ENCODE measurements at regions not wholly inside any gene's neighbourhood (a gene's known extent, or its start where the extent isn't known, plus 50 kb on each side); places are given as distances from the start of the nearest gene placed in this dataset.

DNA sequence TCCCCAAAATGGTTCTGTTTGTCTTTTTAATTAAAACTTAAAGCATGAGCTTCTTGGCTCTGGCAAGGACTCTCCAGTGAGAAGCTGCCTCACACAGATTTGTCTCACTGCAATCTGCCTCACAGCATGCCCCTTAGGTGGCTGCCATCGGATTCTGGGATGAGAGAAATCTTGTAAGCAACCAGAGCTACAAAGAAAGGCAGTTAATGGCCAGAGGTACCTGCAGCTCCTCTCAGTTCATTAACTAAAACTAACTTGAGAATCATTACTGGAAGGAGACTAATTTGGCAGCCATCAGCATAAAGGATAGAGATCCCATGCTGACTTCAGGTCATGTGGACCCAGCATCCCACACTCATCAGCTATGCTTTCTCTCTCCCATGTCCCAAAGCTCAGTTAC, 220.6 kb upstream of the DMAC1 start:
- peaks cover 0 to 17% (median 6%) of the 10 kb centered on the region in 11 donors for H3K9me3 Mint-ChIP-seq
- Histone ChIP-seq H3K27me3 (ENCODE audit: control insufficient read depth in 2 of 2, insufficient read depth in 2 of 2, low read length in 2 of 2) (no peaks in the 10 kb centered on the region), H3K27ac (ENCODE audit: low read depth, low read length) (no peak overlapping the region), H3K36me3 (ENCODE audit: control insufficient read depth in 2 of 3, insufficient read depth in 3 of 3, low read length in 3 of 3) (no peaks in the 10 kb centered on the region), H3K4me1 (ENCODE audit: control insufficient read depth in 2 of 2, insufficient read depth in 2 of 2, low read length in 2 of 2) (no peaks in the 10 kb centered on the region), H3K9me3 (ENCODE audit: control insufficient read depth in 2 of 3, low read length in 3 of 3) (peaks cover 0 to 5% (median 0%) of the 10 kb centered on the region in 3 experiments), H3K4me3 (ENCODE audit: low read length) (no peak overlapping the region)
- peaks cover 0 to 2% (median 0%) of the 10 kb centered on the region in 7 donors for H3K4me1 Mint-ChIP-seq
- H3K27ac Mint-ChIP-seq = no peak overlapping the region
- ChIA-PET POLR2A (no interaction called here), CTCF (no interaction called here)
- H3K27me3 Mint-ChIP-seq = no peaks in the 10 kb centered on the region
- ATAC-seq (no peak), DNase-seq (no peak)
- peaks cover 0 to 7% (median 4%) of the 10 kb centered on the region in 5 donors for H3K36me3 Mint-ChIP-seq
- H3K4me3 Mint-ChIP-seq = no peak overlapping the region
- intact Hi-C loops (cut with micrococcal nuclease) = no loop called here

DNA sequence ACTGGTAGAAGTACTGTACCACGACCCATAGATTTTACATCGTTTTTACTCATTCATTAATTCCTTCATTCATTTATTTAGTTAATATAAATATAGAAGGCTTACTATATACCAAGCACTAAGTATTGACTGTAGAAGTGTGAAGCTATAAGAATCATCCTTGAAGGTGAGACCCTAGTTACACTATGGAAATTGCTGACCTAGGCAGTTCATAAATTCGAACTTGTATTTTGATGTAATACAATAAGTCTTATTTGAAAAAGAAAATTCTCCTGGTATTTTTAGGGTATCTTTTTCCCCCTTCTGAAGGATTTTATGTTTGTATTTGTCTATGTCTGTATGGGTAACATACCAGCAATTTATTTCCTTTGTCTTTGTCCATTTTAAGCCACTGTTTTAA, 220.1 kb upstream of the DMAC1 start:
- DNase-seq = no peak
- no peaks in the 10 kb centered on the region for H3K27me3 ChIP-seq (ENCODE audit: control insufficient read depth in 2 of 2, insufficient read depth in 2 of 2, low read length in 2 of 2)
- POLR2A ChIA-PET = no interaction called here
- Mint-ChIP-seq H3K4me1 (peaks cover 0 to 2% (median 0%) of the 10 kb centered on the region in 7 donors), H3K27me3 (no peaks in the 10 kb centered on the region), H3K27ac (no peak overlapping the region), H3K36me3 (peaks cover 0 to 7% (median 4%) of the 10 kb centered on the region in 5 donors), H3K4me3 (no peak overlapping the region), H3K9me3 (peaks cover 0 to 17% (median 6%) of the 10 kb centered on the region in 11 donors)
- no peaks in the 10 kb centered on the region for H3K4me1 ChIP-seq (ENCODE audit: control insufficient read depth in 2 of 2, insufficient read depth in 2 of 2, low read length in 2 of 2)
- intact Hi-C loops (cut with micrococcal nuclease) = no loop called here
- peaks cover 0 to 5% (median 0%) of the 10 kb centered on the region in 3 experiments for H3K9me3 ChIP-seq (ENCODE audit: control insufficient read depth in 2 of 3, low read length in 3 of 3)
- CTCF ChIA-PET = no interaction called here
- no peak overlapping the region for H3K4me3 ChIP-seq (ENCODE audit: low read length)
- H3K27ac ChIP-seq (ENCODE audit: low read depth, low read length) = no peak overlapping the region
- no peak for ATAC-seq
- H3K36me3 ChIP-seq (ENCODE audit: control insufficient read depth in 2 of 3, insufficient read depth in 3 of 3, low read length in 3 of 3) = no peaks in the 10 kb centered on the region

DNA sequence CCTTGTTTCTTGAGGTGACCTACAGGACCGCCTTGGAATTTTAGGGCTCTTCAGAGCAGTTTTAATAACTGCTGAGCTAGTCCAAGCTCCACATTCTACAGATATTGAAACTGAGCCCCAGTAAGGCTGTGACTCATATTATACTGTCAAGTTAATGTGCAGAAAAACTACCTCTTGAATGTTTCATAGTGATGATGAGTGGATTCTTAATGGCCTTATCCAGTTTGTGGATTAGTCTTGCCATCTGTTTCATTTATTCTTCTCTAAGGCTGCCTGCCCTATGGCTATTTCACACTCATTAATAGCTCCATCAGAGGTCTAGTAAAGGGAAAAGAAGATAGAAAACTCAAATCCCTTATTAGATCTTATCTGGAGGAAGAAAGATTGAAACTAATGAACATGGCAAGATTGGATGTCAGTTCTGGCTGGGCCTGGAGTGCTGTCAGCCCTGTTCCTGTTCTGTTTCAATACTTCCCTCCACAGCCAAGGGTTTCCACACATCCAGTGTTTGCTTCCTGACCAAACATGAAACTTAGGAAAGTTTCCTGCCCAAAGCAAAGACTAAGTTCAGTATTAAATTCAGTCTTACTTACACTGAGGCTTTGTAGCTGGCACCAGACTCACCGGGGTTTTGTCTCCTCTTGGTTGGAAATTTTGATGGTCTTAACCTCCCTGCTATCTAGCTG, 215.6 kb upstream of the DMAC1 start:
- ChIA-PET POLR2A (no interaction called here), CTCF (interaction anchor here (0.7 kb wide), 2 partner anchors 11 to 1492 kb away, joined by 3 read pairs; no protein-coding TSS in a partner anchor)

DNA sequence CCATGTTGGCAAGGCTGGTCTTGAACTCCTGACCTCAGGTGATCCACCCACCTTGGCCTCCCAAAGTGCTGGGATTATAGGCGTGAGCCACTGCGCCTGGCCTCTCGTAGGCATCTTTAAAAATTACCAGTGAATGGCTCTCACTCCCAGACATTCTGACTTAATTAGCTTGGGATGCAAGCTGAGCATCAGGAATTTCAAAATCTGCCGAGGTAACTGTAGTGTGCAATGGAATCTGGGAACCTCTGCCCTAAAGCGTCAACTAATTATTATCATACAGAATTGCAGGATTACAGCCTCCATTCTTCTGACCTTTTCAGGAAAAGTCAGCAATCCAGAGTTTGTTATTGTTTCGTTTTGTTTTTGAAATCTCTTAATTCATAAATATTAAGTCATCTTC, 213.4 kb upstream of the DMAC1 start:
- H3K27ac Mint-ChIP-seq = no peak overlapping the region
- Histone ChIP-seq H3K27ac (ENCODE audit: low read depth, low read length) (no peak overlapping the region), H3K4me3 (ENCODE audit: low read length) (no peak overlapping the region), H3K9me3 (ENCODE audit: control insufficient read depth in 2 of 3, low read length in 3 of 3) (no peaks in the 10 kb centered on the region), H3K4me1 (ENCODE audit: control insufficient read depth in 2 of 2, insufficient read depth in 2 of 2, low read length in 2 of 2) (no peaks in the 10 kb centered on the region), H3K27me3 (ENCODE audit: control insufficient read depth in 2 of 2, insufficient read depth in 2 of 2, low read length in 2 of 2) (no peaks in the 10 kb centered on the region), H3K36me3 (ENCODE audit: control insufficient read depth in 2 of 3, insufficient read depth in 3 of 3, low read length in 3 of 3) (no peaks in the 10 kb centered on the region)
- peaks cover 0 to 14% (median 2%) of the 10 kb centered on the region in 11 donors for H3K9me3 Mint-ChIP-seq
- intact Hi-C loops (cut with micrococcal nuclease) = loop anchor here in 1 of 2 donors (5.0 kb wide), 1 partner anchor 36 kb away; no protein-coding TSS in a partner anchor
- no peaks in the 10 kb centered on the region for H3K27me3 Mint-ChIP-seq
- ChIA-PET CTCF (interaction anchor here (0.8 kb wide), 1 partner anchor 167 kb away, joined by 3 read pairs; no protein-coding TSS in a partner anchor), POLR2A (no interaction called here)
- no peak for ATAC-seq
- H3K36me3 Mint-ChIP-seq = no peaks in the 10 kb centered on the region
- no peak overlapping the region for H3K4me3 Mint-ChIP-seq
- H3K4me1 Mint-ChIP-seq = peaks cover 0 to 4% (median 0%) of the 10 kb centered on the region in 7 donors
- no peak for DNase-seq

More for the DNA sequence above, 215.6 kb upstream of the DMAC1 start:
- ATAC-seq = no peak
- no peak overlapping the region for H3K4me3 Mint-ChIP-seq
- Histone ChIP-seq H3K4me3 (ENCODE audit: low read length) (no peak overlapping the region), H3K36me3 (ENCODE audit: control insufficient read depth in 2 of 3, insufficient read depth in 3 of 3, low read length in 3 of 3) (no peaks in the 10 kb centered on the region), H3K27me3 (ENCODE audit: control insufficient read depth in 2 of 2, insufficient read depth in 2 of 2, low read length in 2 of 2) (no peaks in the 10 kb centered on the region), H3K4me1 (ENCODE audit: control insufficient read depth in 2 of 2, insufficient read depth in 2 of 2, low read length in 2 of 2) (no peaks in the 10 kb centered on the region), H3K9me3 (ENCODE audit: control insufficient read depth in 2 of 3, low read length in 3 of 3) (no peaks in the 10 kb centered on the region), H3K27ac (ENCODE audit: low read depth, low read length) (no peak overlapping the region)
- H3K4me1 Mint-ChIP-seq = peaks cover 0 to 4% (median 0%) of the 10 kb centered on the region in 7 donors
- no peaks in the 10 kb centered on the region for H3K27me3 Mint-ChIP-seq
- H3K27ac Mint-ChIP-seq = no peak overlapping the region
- no peaks in the 10 kb centered on the region for H3K36me3 Mint-ChIP-seq
- peaks cover 0 to 7% (median 0%) of the 10 kb centered on the region in 11 donors for H3K9me3 Mint-ChIP-seq
- intact Hi-C loops (cut with micrococcal nuclease) = loop anchor here in 1 of 2 donors (5.0 kb wide), 1 partner anchor 38 kb away; no protein-coding TSS in a partner anchor
- DNase-seq = no peak

DNA sequence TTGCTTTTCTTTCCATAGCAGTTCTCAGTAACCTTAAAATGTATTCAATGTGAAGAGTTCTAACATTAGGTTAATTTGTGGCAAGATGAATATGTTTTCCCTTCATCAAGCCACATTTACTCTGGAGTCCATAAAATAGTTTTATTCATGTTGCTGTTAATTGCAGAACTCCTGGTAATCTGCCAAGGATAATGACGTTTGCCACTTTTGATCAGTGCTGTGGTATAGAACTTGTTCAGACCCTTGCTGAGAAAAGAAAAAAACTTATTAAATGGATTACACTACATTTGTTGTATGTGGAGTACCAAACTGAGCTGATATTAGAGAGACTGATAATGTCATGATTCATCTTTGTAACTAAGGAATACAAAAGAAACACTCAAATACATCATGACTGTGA, 212.4 kb upstream of the DMAC1 start:
- H3K27me3 Mint-ChIP-seq = no peaks in the 10 kb centered on the region
- DNase-seq = no peak
- CTCF ChIA-PET = no interaction called here

DNA sequence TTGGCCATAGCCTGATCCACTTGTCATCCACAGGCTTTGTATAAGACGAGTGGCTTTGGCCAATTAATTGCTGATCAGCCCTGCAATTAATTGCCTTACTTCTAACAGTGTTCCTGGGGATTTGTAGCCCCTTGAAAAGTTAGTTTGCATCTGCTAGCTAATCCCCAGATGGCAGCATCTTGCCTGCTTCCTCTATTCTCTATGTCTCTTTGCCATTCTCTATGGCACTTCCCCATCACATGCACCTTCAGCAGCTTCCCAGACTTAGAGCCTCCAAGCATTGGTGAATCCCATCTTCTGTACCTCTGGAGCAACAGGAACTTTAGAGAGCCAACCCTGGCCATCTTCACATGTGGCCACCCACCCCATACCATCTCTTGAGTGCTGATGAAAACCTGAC, 197.0 kb upstream of the DMAC1 start:
- no peak overlapping the region for H3K4me3 ChIP-seq (ENCODE audit: low read length)
- Mint-ChIP-seq H3K27me3 (peaks cover 0 to 4% (median 0%) of the 10 kb centered on the region in 5 donors), H3K36me3 (peaks cover 0 to 3% (median 0%) of the 10 kb centered on the region in 5 donors), H3K27ac (no peak overlapping the region), H3K4me3 (no peak overlapping the region), H3K4me1 (peaks cover 0 to 4% (median 0%) of the 10 kb centered on the region in 7 donors), H3K9me3 (peaks cover 0 to 3% (median 0%) of the 10 kb centered on the region in 11 donors)
- no peaks in the 10 kb centered on the region for H3K36me3 ChIP-seq (ENCODE audit: control insufficient read depth in 2 of 3, insufficient read depth in 3 of 3, low read length in 3 of 3)
- H3K9me3 ChIP-seq (ENCODE audit: control insufficient read depth in 2 of 3, low read length in 3 of 3) = no peaks in the 10 kb centered on the region
- no peaks in the 10 kb centered on the region for H3K27me3 ChIP-seq (ENCODE audit: control insufficient read depth in 2 of 2, insufficient read depth in 2 of 2, low read length in 2 of 2)
- DNase-seq (no peak), ATAC-seq (no peak)
- ChIA-PET POLR2A (no interaction called here), CTCF (no interaction called here)
- H3K27ac ChIP-seq (ENCODE audit: low read depth, low read length) = no peak overlapping the region
- H3K4me1 ChIP-seq (ENCODE audit: control insufficient read depth in 2 of 2, insufficient read depth in 2 of 2, low read length in 2 of 2) = no peaks in the 10 kb centered on the region
- intact Hi-C loops (cut with micrococcal nuclease) = no loop called here

More for the DNA sequence above, 212.4 kb upstream of the DMAC1 start:
- POLR2A ChIA-PET = no interaction called here
- Mint-ChIP-seq H3K27ac (no peak overlapping the region), H3K9me3 (peaks cover 0 to 14% (median 2%) of the 10 kb centered on the region in 11 donors), H3K36me3 (no peaks in the 10 kb centered on the region), H3K4me3 (no peak overlapping the region), H3K4me1 (peaks cover 0 to 4% (median 0%) of the 10 kb centered on the region in 7 donors)
- no peaks in the 10 kb centered on the region for H3K27me3 ChIP-seq (ENCODE audit: control insufficient read depth in 2 of 2, insufficient read depth in 2 of 2, low read length in 2 of 2)
- intact Hi-C loops (cut with micrococcal nuclease) = loop anchor here in 1 of 2 donors (5.0 kb wide), 1 partner anchor 35 kb away; no protein-coding TSS in a partner anchor
- H3K36me3 ChIP-seq (ENCODE audit: control insufficient read depth in 2 of 3, insufficient read depth in 3 of 3, low read length in 3 of 3) = no peaks in the 10 kb centered on the region
- no peaks in the 10 kb centered on the region for H3K9me3 ChIP-seq (ENCODE audit: control insufficient read depth in 2 of 3, low read length in 3 of 3)
- H3K4me1 ChIP-seq (ENCODE audit: control insufficient read depth in 2 of 2, insufficient read depth in 2 of 2, low read length in 2 of 2) = no peaks in the 10 kb centered on the region
- H3K27ac ChIP-seq (ENCODE audit: low read depth, low read length) = no peak overlapping the region
- ATAC-seq = no peak
- H3K4me3 ChIP-seq (ENCODE audit: low read length) = no peak overlapping the region
